GM19025 (cell line): ENCODE measurements at regions not wholly inside any gene's neighbourhood (a gene's known extent, or its start where the extent isn't known, plus 50 kb on each side); places are given as distances from the start of the nearest gene placed in this dataset.
"Not testable (repeated sequence)": the region's sequence is repeated elsewhere in the genome, so short reads cannot be mapped to it uniquely, and the experiment has no call there.

Source experiments
- ATAC-seq: cut with Tn5 transposase; IDR thresholded peaks from one replicate; pipeline ENCODE4 v1.9.1; 2021; ENCODE audit warnings: mild to moderate bottlenecking, low read depth, moderate library complexity; ENCODE audit not compliant: unreplicated experiment

GRCh38 chr13:99746637-99747402, 224.7 kb downstream of the ZIC5 start:
- ATAC-seq: no peak

GRCh38 chr13:99743094-99743493, 228.5 kb downstream of the ZIC5 start:
- no peak for ATAC-seq

GRCh38 chr13:99741960-99742359, 229.6 kb downstream of the ZIC5 start:
- no peak for ATAC-seq

GRCh38 chr13:99740251-99740979, 231.2 kb downstream of the ZIC5 start:
- ATAC-seq: no peak

GRCh38 chr13:99738626-99739025, 232.9 kb downstream of the ZIC5 start:
- ATAC-seq: no peak

GRCh38 chr13:99737481-99738245, 233.9 kb downstream of the ZIC5 start:
- ATAC-seq: no peak

GRCh38 chr13:99736541-99736940, 235.0 kb downstream of the ZIC5 start:
- no peak for ATAC-seq

- no peak for ATAC-seq
These were observed 232.9 kb downstream of the TM9SF2 start for GRCh38 chr13:99734013-99734693.

- ATAC-seq: no peak
These were observed 232.1 kb downstream of the TM9SF2 start for GRCh38 chr13:99733346-99733745.

- ATAC-seq: no peak
These were observed 230.5 kb downstream of the TM9SF2 start for GRCh38 chr13:99731747-99732146.

GRCh38 chr13:99730403-99730802, 229.1 kb downstream of the TM9SF2 start:
- no peak for ATAC-seq

- no peak for ATAC-seq
These were observed 228.5 kb downstream of the TM9SF2 start for GRCh38 chr13:99729745-99730144.

- ATAC-seq: not testable (repeated sequence)
These were observed 226.4 kb downstream of the TM9SF2 start for GRCh38 chr13:99727651-99728050.

GRCh38 chr13:99726282-99726894, 225.1 kb downstream of the TM9SF2 start:
- ATAC-seq: no peak

- ATAC-seq: no peak
These were observed 224.4 kb downstream of the TM9SF2 start for GRCh38 chr13:99725644-99726043.

- ATAC-seq: no peak
These were observed 223.6 kb downstream of the TM9SF2 start for GRCh38 chr13:99724633-99725517.

- ATAC-seq: no peak
These were observed 222.6 kb downstream of the TM9SF2 start for GRCh38 chr13:99723878-99724277.

GRCh38 chr13:99722931-99723330, 221.7 kb downstream of the TM9SF2 start:
- no peak for ATAC-seq

- ATAC-seq: no peak
These were observed 221.1 kb downstream of the TM9SF2 start for GRCh38 chr13:99722338-99722818.
